ENCODE measurements at regions not wholly inside any gene's neighbourhood (a gene's known extent, or its start where the extent isn't known, plus 50 kb on each side); places are given as distances from the start of the nearest gene placed in this dataset.
"Not testable (repeated sequence)": the region's sequence is repeated elsewhere in the genome, so short reads cannot be mapped to it uniquely, and the experiment has no call there.

DNA sequence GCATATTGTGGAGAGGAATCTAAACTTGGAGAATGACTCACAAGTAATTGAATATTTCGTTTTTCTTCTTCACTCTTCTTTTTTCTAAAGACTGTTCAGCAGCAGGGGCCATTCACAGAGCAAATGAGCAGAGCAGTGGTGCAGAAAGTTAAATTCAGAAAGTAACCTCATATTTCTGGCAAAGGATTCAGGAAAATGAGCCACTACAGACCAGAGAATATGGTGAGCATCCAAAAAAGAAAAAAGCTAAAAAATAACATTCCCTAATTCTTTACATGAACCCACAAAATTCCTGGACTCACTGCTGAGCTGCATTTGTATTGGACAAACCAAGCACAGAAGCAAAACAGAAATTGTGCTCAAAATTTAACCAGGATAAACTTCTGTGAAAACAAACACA lies 1486.8 kb upstream of the C9orf72 start:
- Mint-ChIP-seq H3K27ac (no peak overlapping the region), H3K4me3 (no peak overlapping the region), H3K4me1 (ENCODE audit: low read depth in 2 of 2) (peaks cover 0 to 2% of the 10 kb centered on the region in 2 donors), H3K36me3 (peaks cover 15% of the 10 kb centered on the region), H3K27me3 (no peaks in the 10 kb centered on the region), H3K9me3 (peaks cover 16% of the 10 kb centered on the region)
- ATAC-seq (no peak), DNase-seq (ENCODE audit: low spot score) (no peak)

DNA sequence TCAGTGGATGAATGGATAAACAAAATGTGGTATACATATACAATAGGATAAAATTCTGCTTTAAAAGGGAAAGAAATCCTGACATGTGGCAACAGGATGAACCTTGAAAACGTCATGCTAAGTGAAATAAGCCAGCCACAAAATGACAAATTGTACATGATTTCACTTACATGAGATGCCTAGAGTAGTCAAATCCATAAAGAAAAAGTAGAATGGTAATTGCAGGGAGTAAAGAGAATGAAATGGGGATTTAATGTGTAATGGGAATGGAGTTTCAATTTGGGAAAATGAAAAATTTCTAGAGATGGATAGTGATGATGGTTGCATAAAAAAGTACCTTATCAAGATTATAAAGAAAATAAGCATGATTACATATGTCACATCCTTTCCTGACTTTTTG lies 1489.2 kb upstream of the C9orf72 start:
- ATAC-seq (no peak), DNase-seq (ENCODE audit: low spot score) (no peak)
- Mint-ChIP-seq H3K36me3 (peaks cover 7% of the 10 kb centered on the region), H3K27ac (no peak overlapping the region), H3K9me3 (peaks cover 11% of the 10 kb centered on the region), H3K4me1 (ENCODE audit: low read depth in 2 of 2) (peaks cover 0 to 2% of the 10 kb centered on the region in 2 donors), H3K27me3 (no peaks in the 10 kb centered on the region), H3K4me3 (no peak overlapping the region)

DNA sequence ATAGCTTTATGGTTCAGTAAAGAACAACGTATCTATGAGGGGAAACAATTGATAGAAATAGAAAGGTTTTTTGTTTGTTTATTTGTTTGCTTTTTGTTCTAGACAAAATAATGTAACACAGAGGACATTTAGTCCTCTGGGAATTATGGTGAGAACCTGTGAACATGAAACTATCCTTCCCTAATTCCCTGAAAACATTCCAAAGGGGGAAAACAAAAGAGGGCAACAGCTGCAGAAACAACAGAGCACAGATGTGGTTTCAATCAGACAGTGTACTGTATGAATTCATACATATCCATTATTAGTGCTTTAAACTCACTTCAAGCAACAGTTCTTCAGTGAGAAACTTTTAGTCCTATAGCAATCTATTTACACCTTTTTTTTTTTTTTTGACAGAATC lies 1489.8 kb upstream of the C9orf72 start:
- Mint-ChIP-seq H3K9me3 (peaks cover 6% of the 10 kb centered on the region), H3K4me1 (ENCODE audit: low read depth in 2 of 2) (peaks cover 0 to 2% of the 10 kb centered on the region in 2 donors), H3K27me3 (no peaks in the 10 kb centered on the region), H3K27ac (no peak overlapping the region), H3K36me3 (peaks cover 5% of the 10 kb centered on the region), H3K4me3 (no peak overlapping the region)
- DNase-seq (ENCODE audit: low spot score) (no peak), ATAC-seq (no peak)

DNA sequence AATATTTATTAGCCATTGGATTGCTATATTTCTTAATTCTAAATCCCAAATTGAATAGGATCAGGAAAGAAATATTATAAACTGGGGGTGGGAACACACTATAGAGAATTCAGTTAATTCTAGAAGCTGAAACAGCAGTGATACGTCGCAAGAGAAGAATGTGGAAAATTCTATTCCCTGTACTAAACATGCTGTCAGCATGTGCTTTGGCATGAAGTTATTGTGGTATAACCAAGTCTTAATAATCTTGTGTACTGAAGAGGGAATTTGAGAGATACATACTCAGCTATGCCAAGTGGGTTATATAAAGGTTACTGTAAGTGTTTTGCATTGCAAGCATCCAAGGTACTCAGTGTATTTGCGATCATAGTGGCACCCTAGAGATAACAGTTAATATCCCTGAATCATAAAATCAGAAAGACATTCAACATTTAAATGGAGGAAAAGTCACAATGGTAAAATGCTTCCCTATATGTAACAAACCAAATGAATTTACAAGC lies 1492.9 kb upstream of the C9orf72 start:
- Mint-ChIP-seq H3K4me3 (no peak overlapping the region), H3K9me3 (peaks cover 3% of the 10 kb centered on the region), H3K27me3 (no peaks in the 10 kb centered on the region), H3K4me1 (ENCODE audit: low read depth in 2 of 2) (peaks cover 0 to 2% of the 10 kb centered on the region in 2 donors), H3K36me3 (no peaks in the 10 kb centered on the region), H3K27ac (no peak overlapping the region)
- ATAC-seq = no peak
- DNase-seq (ENCODE audit: low spot score) = no peak

DNA sequence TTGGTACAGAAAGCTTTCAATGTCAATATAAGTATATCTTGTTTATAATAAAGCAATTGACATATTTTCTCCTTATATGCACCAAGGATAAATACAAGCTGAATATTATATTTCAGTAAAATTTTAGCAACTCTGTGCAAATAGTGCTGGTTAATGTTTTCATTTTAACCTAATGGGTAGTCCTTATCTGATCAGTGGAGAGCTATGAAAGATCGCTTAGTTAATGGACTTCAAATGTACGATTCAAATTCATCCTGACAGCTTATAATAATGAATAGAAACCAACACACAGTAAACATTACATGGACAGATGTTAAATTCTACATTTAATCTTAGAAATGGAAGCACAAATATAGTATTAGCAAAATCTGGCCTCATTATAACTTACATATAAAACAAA lies 1495.2 kb upstream of the C9orf72 start:
- Mint-ChIP-seq H3K27me3 (no peaks in the 10 kb centered on the region), H3K36me3 (no peaks in the 10 kb centered on the region), H3K9me3 (peaks cover 3% of the 10 kb centered on the region), H3K4me1 (ENCODE audit: low read depth in 2 of 2) (peaks cover 0 to 2% of the 10 kb centered on the region in 2 donors), H3K27ac (no peak overlapping the region), H3K4me3 (no peak overlapping the region)
- no peak for DNase-seq (ENCODE audit: low spot score)
- no peak for ATAC-seq

DNA sequence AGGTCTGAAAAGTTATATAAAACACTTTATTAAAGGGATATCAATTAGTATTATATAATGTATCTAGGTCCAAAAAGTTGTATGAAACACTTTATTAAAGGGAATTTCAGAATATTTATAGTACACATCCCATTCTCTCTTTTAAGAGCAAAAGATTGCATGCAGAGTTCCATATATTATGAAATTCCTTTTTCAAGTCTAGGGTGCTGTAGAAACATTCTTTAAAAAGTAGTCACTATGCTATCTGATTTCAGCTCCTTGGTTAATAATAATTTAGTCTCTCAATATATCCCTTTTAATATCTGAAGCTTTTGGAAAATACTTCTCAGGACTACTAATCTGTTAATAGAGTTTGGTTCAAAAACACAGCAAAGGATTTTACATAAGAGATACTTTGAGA lies 1496.1 kb upstream of the C9orf72 start:
- peaks cover 0 to 2% of the 10 kb centered on the region in 2 donors for H3K4me1 Mint-ChIP-seq (ENCODE audit: low read depth in 2 of 2)
- DNase-seq (ENCODE audit: low spot score) (no peak), ATAC-seq (no peak)
- H3K27ac Mint-ChIP-seq = no peak overlapping the region
- H3K9me3 Mint-ChIP-seq = peaks cover 3% of the 10 kb centered on the region
- H3K36me3 Mint-ChIP-seq = no peaks in the 10 kb centered on the region
- H3K27me3 Mint-ChIP-seq = no peaks in the 10 kb centered on the region
- H3K4me3 Mint-ChIP-seq = no peak overlapping the region

DNA sequence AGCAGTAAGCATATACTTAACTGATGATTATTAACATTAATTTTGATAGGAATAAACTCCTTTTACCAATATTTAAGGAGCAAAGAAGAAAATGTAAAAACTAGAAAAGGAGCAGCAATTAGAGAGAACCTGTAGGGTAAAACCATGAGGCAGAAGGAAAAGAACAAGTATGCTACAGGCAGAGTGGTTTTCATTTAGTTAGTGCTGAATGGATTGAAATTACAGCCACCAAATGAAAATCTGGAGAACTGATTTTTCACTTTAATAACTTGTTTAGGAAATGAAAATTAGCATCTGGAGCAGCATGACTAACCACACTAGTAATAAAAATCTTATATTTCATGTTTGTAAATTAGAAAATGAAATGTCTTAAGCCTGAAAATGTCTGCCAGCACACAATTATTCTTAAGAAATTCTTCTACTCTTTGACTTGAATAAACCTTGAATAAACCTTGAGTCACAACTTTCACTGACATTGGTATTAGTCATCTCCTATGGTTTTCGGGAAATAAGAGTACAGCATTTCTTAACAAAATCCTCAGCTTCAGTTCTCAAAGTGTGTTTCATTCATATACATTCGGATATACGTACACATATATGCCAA lies 1504.9 kb upstream of the C9orf72 start:
- DNase-seq (ENCODE audit: low spot score) (no peak), ATAC-seq (no peak)
- H3K27ac Mint-ChIP-seq = no peak overlapping the region
- H3K27me3 Mint-ChIP-seq = no peaks in the 10 kb centered on the region
- peaks cover 6% of the 10 kb centered on the region for H3K36me3 Mint-ChIP-seq
- peaks cover 0 to 4% of the 10 kb centered on the region in 2 donors for H3K4me1 Mint-ChIP-seq (ENCODE audit: low read depth in 2 of 2)
- peaks cover 6% of the 10 kb centered on the region for H3K9me3 Mint-ChIP-seq
- H3K4me3 Mint-ChIP-seq = no peak overlapping the region

DNA sequence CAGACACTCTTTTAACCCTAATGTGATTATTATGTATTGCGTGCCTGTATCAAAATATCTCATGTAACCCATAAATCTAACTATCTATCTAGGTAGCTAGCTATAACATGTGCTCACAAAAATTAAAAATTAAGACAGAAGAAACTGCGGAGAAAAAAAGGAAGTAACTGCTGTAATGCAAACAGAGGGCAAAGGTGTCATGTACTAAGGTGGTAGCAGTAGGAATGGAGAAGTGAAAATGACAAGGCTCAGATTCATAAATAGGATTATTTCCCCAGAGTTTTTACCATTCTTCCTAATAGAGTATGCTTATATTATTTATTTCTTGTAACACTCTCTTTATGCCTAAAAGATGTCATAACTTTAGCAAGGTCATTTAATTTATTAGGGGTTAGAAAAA lies 1527.5 kb upstream of the C9orf72 start:
- no peak overlapping the region for H3K27ac Mint-ChIP-seq
- H3K4me1 Mint-ChIP-seq (ENCODE audit: low read depth in 2 of 2) = peaks cover 0 to 3% of the 10 kb centered on the region in 2 donors
- no peaks in the 10 kb centered on the region for H3K36me3 Mint-ChIP-seq
- H3K27me3 Mint-ChIP-seq = no peaks in the 10 kb centered on the region
- no peak for ATAC-seq
- H3K4me3 Mint-ChIP-seq = no peak overlapping the region
- DNase-seq (ENCODE audit: low spot score) = no peak
- H3K9me3 Mint-ChIP-seq = peaks cover 16% of the 10 kb centered on the region

DNA sequence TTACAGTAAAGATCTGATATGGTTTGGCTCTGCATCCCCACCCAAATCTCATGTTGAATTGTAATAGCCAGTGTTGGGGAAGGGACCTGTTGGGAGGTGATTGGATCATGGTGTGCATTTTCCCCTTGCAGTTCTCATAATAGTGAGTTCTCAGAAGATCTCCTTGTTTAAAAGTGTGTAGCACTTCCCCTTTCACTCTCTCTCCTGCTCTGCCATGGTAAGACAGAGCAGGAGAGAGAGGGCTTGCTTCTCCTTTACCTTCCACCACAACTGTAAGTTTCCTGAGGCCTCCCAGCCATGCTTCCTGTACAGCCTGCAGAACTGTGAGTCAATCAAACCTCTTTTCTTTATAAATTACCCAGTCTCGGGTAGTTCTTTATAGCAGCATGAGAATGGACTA lies 1530.9 kb upstream of the C9orf72 start:
- H3K9me3 Mint-ChIP-seq = peaks cover 12% of the 10 kb centered on the region
- H3K4me1 Mint-ChIP-seq (ENCODE audit: low read depth in 2 of 2); H3K27me3 Mint-ChIP-seq; H3K27ac Mint-ChIP-seq; DNase-seq (ENCODE audit: low spot score); H3K4me3 Mint-ChIP-seq; ATAC-seq; H3K36me3 Mint-ChIP-seq: not testable (repeated sequence)

DNA sequence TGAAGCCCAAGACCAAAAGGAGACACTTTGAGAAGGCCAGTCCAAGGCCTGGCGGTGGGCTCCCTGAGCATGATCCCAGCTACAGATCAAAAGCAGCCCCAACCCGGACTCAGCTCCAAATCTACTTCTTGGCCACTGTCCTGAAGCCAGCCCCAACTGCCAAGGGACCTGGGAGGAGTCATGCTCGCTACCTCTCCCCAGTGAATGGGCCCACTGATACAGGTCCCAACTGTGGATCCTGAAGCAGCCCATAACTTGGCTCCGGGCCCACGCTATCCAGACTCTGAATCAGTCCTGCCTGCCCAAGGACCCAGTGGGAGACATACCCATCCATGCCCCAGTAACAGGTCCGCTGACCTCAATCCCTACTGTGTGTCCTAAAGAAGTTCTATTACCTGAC lies 1545.3 kb upstream of the C9orf72 start:
- Mint-ChIP-seq H3K9me3 (peaks cover 3% of the 10 kb centered on the region), H3K4me1 (ENCODE audit: low read depth in 2 of 2) (peaks cover 0 to 6% of the 10 kb centered on the region in 2 donors), H3K36me3 (no peaks in the 10 kb centered on the region), H3K27me3 (no peaks in the 10 kb centered on the region), H3K4me3 (no peak overlapping the region), H3K27ac (no peak overlapping the region)
- no peak for DNase-seq (ENCODE audit: low spot score)
- no peak for ATAC-seq

DNA sequence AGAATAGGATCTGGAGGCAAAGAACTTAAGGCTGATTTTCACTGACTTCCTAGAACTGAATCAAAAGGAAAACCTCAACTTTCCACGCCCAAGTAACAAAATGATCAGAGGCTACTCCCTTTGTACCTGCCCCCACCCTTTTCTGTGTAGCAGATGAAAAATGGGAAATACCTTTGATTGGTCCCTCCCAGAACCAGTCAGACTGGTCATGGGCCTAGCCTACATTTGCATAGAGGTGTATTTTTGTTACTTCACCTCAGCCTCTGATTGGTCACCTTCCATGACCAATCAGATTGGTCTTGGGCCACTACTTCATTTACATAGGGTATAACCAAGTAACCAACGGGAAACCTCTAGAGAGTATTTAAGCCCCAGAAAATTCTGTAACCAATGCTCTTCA lies 1553.5 kb upstream of the C9orf72 start:
- H3K27ac Mint-ChIP-seq = no peak overlapping the region
- H3K27me3 Mint-ChIP-seq = no peaks in the 10 kb centered on the region
- DNase-seq (ENCODE audit: low spot score) (no peak), ATAC-seq (peak in 1 of 2 donors; percentile 60)
- peaks cover 11% of the 10 kb centered on the region for H3K36me3 Mint-ChIP-seq
- no peak overlapping the region for H3K4me3 Mint-ChIP-seq
- peaks cover 20% of the 10 kb centered on the region for H3K9me3 Mint-ChIP-seq
- H3K4me1 Mint-ChIP-seq (ENCODE audit: low read depth in 2 of 2) = peaks cover 0 to 5% of the 10 kb centered on the region in 2 donors

DNA sequence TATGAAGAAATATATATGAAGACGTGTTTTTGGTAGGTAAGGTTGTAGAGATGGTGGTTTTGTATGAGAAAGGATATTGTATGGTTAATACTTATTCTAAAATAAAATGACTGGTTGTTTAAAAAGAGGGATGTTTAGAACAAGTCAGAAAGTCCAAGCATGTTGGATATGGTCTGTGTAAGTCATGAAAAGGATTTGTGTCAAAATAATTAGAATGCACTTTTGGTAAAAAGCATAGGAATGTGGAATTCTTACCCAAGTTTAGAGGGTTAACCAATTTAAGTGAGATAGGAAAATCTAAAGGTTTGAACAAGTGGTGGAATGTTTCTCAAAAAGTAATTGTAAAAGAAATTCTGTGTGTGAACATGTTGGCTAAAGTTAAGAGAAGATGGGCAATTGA lies 1556.5 kb upstream of the C9orf72 start:
- Mint-ChIP-seq H3K9me3 (peaks cover 23% of the 10 kb centered on the region), H3K27ac (no peak overlapping the region), H3K4me1 (ENCODE audit: low read depth in 2 of 2) (peaks cover 0 to 7% of the 10 kb centered on the region in 2 donors), H3K36me3 (peaks cover 11% of the 10 kb centered on the region), H3K27me3 (no peaks in the 10 kb centered on the region), H3K4me3 (no peak overlapping the region)
- ATAC-seq (no peak), DNase-seq (ENCODE audit: low spot score) (no peak)

DNA sequence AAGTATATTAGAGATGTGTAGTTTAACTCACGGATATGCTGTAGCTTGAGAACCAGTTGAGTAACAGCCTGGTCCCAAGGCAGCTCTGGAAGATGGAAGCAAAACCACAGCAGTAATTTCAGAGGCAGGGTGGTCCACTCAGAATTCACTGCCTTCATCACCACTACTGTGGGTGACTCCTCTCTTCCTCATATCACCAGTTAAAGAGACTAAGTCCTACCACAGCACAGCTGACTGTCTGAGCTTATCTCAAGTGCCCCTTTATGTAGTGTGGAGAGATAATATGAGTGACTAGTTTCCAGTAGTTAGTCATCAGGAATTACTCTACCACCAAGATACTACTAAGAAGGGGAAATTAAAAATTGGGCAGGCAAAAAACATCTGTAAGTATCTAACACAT lies 1571.2 kb upstream of the C9orf72 start:
- no peak overlapping the region for H3K27ac Mint-ChIP-seq
- H3K36me3 Mint-ChIP-seq = peaks cover 8% of the 10 kb centered on the region

DNA sequence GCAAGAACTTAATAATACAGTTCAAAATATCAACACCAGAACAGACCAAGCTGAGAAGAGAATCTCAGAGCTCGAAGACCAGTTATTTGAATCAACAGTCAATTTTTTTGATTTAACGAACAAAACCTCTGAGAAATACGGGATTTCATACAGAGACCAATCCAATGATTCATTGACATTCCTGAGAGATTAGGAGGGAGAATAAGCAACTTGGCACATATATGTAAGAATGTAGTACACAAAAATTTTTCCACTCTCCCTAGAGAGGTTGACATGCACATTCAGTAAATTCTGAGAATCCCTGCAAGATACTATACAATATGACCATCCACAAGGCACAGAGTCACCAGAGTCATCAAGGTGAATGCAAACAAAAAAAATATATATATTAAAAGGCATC lies 1577.3 kb upstream of the C9orf72 start:
- Mint-ChIP-seq H3K9me3 (no peaks in the 10 kb centered on the region), H3K4me1 (ENCODE audit: low read depth in 2 of 2) (no peaks in the 10 kb centered on the region), H3K36me3 (no peaks in the 10 kb centered on the region), H3K27ac (no peak overlapping the region), H3K27me3 (no peaks in the 10 kb centered on the region), H3K4me3 (no peak overlapping the region)
- no peak for DNase-seq (ENCODE audit: low spot score)
- no peak for ATAC-seq

More for the DNA sequence above, 1571.2 kb upstream of the C9orf72 start:
- DNase-seq (ENCODE audit: low spot score) (no peak), ATAC-seq (no peak)
- H3K27me3 Mint-ChIP-seq = no peaks in the 10 kb centered on the region
- H3K4me1 Mint-ChIP-seq (ENCODE audit: low read depth in 2 of 2) = no peaks in the 10 kb centered on the region
- H3K9me3 Mint-ChIP-seq = peaks cover 3% of the 10 kb centered on the region
- no peak overlapping the region for H3K4me3 Mint-ChIP-seq

Measured in natural killer cell treated with Interleukin-12 subunit alpha and Interleukin-12 subunit beta and Interleukin-15 and Interleukin-18, amount 100 ng/mL, for 72 hours (primary cell).